ENCODE measurements at regions not wholly inside any gene's neighbourhood (a gene's known extent, or its start where the extent isn't known, plus 50 kb on each side); places are given as distances from the start of the nearest gene placed in this dataset.

GRCh38 chr6:130742131-130742681, 85.0 kb upstream of the SMLR1 start:
- H3K4me3 Mint-ChIP-seq (ENCODE audit: unreplicated experiment): no peak overlapping the region
- DNase-seq: no peak
- no peak for TF ChIP-seq CTCF (IDR thresholded peaks at IDR 0.05; ENCODE audit: partially characterized antibody, unreplicated experiment)
- H3K4me1 Mint-ChIP-seq (ENCODE audit: low read depth, unreplicated experiment): peaks cover 5% of the 10 kb centered on the region
- peaks cover 2% of the 10 kb centered on the region for H3K27me3 Mint-ChIP-seq (ENCODE audit: unreplicated experiment)
- H3K36me3 Mint-ChIP-seq (ENCODE audit: unreplicated experiment): peaks cover 6% of the 10 kb centered on the region
- H3K27ac Mint-ChIP-seq (ENCODE audit: unreplicated experiment): no peak overlapping the region
- peaks cover 3% of the 10 kb centered on the region for H3K9me3 Mint-ChIP-seq (ENCODE audit: unreplicated experiment)

DNA sequence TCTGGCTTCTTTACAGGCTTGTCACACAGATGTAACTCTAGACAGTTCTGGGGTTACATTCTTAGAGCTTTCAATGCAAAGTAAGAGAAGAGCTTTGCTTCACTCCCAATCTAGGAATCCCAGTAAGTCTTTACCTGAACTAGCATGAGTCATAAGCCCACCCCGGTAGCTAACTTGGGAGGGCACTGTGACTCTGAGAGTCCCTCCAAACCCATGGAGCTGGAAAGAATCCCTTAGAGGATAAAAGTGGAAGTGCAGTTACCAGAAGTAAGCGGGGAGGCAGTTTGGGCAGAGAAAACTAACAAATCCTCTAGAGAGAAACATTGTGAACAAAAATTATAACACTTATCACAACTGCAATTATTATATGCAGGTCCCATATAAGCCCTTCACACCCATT, 84.0 kb upstream of the SMLR1 start:
- Mint-ChIP-seq H3K27ac (ENCODE audit: unreplicated experiment) (no peak overlapping the region), H3K27me3 (ENCODE audit: unreplicated experiment) (peaks cover 2% of the 10 kb centered on the region), H3K4me1 (ENCODE audit: low read depth, unreplicated experiment) (peaks cover 5% of the 10 kb centered on the region), H3K36me3 (ENCODE audit: unreplicated experiment) (peaks cover 6% of the 10 kb centered on the region), H3K9me3 (ENCODE audit: unreplicated experiment) (peaks cover 3% of the 10 kb centered on the region), H3K4me3 (ENCODE audit: unreplicated experiment) (no peak overlapping the region)
- TF ChIP-seq CTCF (IDR thresholded peaks at IDR 0.05; ENCODE audit: partially characterized antibody, unreplicated experiment): peak; percentile 40
- no peak for DNase-seq

DNA sequence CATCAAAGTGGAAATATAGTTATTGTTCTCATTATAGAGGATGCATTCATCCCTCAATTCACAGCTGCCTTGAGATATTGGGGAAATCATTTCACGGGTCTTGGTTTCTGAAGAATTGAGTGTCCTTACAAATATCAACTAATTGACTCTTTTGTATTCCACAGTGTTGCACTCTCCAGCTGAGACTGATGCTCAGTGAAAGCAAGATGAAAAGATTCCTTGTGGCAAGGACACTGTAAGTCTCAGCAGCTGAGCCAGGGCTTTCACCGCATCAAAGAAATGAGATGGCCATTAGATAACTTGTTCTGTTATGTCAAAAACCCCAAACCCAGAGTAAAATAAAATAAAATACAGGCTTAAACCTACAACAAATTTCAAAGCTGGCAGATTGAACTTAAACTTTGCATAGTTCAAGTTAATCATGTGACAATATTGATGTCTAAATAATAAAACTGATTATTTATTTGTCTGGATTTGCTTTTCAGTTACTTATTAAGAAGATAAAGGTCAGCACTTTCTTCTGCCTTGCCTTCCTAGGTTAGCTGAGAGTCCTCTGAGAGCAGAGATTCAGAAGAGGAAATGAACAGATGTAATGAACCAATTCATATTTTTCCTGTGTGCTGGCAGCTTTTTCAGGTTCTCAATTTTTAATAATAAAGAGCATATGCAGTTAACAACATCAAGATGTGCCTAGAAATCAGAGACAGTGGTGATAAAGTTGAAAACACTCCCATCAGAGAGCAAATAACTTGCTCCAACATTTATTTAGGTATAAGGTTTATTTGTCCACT, 82.4 kb upstream of the SMLR1 start:
- Mint-ChIP-seq H3K4me3 (ENCODE audit: unreplicated experiment) (no peak overlapping the region), H3K9me3 (ENCODE audit: unreplicated experiment) (peaks cover 3% of the 10 kb centered on the region), H3K27ac (ENCODE audit: unreplicated experiment) (no peak overlapping the region), H3K27me3 (ENCODE audit: unreplicated experiment) (peaks cover 2% of the 10 kb centered on the region), H3K4me1 (ENCODE audit: low read depth, unreplicated experiment) (peaks cover 5% of the 10 kb centered on the region), H3K36me3 (ENCODE audit: unreplicated experiment) (peaks cover 9% of the 10 kb centered on the region)
- TF ChIP-seq CTCF (IDR thresholded peaks at IDR 0.05; ENCODE audit: partially characterized antibody, unreplicated experiment): no peak
- no peak for DNase-seq

DNA sequence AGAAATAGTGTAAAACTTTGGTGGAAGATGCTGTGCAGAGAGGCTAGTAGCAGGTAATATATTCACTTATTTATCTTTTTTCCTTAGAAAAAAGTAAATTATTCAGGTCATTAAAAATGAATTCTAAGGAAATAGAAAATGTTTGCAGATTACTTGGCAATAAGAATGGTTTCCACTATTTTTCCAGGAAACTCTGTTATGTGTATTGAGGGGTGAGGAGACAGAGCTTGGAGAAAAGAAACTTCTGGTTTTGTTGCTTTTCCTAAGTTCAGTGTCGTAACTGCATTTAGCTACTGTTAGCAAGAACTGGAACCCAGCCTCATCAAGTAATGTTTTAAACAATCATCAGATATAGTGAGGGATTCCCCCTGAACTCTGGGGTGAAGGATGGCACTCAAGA, 79.2 kb upstream of the SMLR1 start:
- Mint-ChIP-seq H3K27me3 (ENCODE audit: unreplicated experiment) (no peaks in the 10 kb centered on the region), H3K27ac (ENCODE audit: unreplicated experiment) (no peak overlapping the region), H3K4me1 (ENCODE audit: low read depth, unreplicated experiment) (peaks cover 5% of the 10 kb centered on the region), H3K36me3 (ENCODE audit: unreplicated experiment) (peaks cover 3% of the 10 kb centered on the region), H3K4me3 (ENCODE audit: unreplicated experiment) (no peak overlapping the region), H3K9me3 (ENCODE audit: unreplicated experiment) (no peaks in the 10 kb centered on the region)
- no peak for TF ChIP-seq CTCF (IDR thresholded peaks at IDR 0.05; ENCODE audit: partially characterized antibody, unreplicated experiment)
- no peak for DNase-seq

- no peak overlapping the region for H3K27ac Mint-ChIP-seq (ENCODE audit: unreplicated experiment)
- H3K27me3 Mint-ChIP-seq (ENCODE audit: unreplicated experiment): no peaks in the 10 kb centered on the region
- DNase-seq: no peak
Observed at GRCh38 chr6:130749402-130749801, 77.8 kb upstream of the SMLR1 start.

More at GRCh38 chr6:130749402-130749801, 77.8 kb upstream of the SMLR1 start:
- Mint-ChIP-seq H3K4me1 (ENCODE audit: low read depth, unreplicated experiment) (peaks cover 4% of the 10 kb centered on the region), H3K36me3 (ENCODE audit: unreplicated experiment) (peaks cover 3% of the 10 kb centered on the region), H3K4me3 (ENCODE audit: unreplicated experiment) (no peak overlapping the region), H3K9me3 (ENCODE audit: unreplicated experiment) (no peaks in the 10 kb centered on the region)
- TF ChIP-seq CTCF (IDR thresholded peaks at IDR 0.05; ENCODE audit: partially characterized antibody, unreplicated experiment): no peak

Data from glutamatergic neuron (in vitro differentiated cells).